Uterus (tissue), 2 donors: ENCODE measurements at regions not wholly inside any gene's neighbourhood (a gene's known extent, or its start where the extent isn't known, plus 50 kb on each side); places are given as distances from the start of the nearest gene placed in this dataset.

ENCODE experiments used
- POLR2A ChIP-seq, 2 donors: fragments of 450-650 bp; IDR thresholded peaks; one replicate each; pipeline ENCODE4 v1.6.1; 2016; ENCODE audit warnings: antibody characterized with exemption in 2 of 2, mild to moderate bottlenecking in 1 of 2, moderate library complexity in 1 of 2
- TF ChIP-seq, protein P1 (sequence below), 4 experiments: fragments of 200-600 bp in 2 of 4; fragments of 450-650 bp in 2 of 4; sonication (generic) in 2 of 4; IDR thresholded peaks; one replicate each; pipeline ENCODE4 v1.5.1; 2016 to 2019; ENCODE audit warnings: antibody characterized with exemption in 4 of 4, mild to moderate bottlenecking in 2 of 4, moderate library complexity in 1 of 4

DNA sequence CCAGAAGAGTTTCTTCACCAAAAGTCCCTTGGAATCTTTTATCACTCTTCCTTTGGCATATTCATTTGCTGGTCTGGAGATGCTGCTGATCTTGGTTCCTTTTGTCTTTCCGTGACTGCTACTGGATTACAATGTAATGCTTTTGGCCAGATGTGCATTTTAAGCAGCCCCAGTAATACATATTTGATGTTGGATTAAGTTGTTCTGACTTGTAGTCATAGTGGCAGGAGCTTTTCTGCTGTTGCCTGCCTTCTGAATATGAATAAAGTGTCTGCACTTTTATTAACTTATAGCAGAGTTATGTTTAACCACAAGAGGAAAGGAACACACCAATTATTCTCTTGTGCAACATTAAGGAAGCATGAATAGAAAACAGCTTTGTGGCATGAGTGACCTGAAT is 360.0 kb upstream of the DDI1 start:
- TF ChIP-seq, protein P1, sequence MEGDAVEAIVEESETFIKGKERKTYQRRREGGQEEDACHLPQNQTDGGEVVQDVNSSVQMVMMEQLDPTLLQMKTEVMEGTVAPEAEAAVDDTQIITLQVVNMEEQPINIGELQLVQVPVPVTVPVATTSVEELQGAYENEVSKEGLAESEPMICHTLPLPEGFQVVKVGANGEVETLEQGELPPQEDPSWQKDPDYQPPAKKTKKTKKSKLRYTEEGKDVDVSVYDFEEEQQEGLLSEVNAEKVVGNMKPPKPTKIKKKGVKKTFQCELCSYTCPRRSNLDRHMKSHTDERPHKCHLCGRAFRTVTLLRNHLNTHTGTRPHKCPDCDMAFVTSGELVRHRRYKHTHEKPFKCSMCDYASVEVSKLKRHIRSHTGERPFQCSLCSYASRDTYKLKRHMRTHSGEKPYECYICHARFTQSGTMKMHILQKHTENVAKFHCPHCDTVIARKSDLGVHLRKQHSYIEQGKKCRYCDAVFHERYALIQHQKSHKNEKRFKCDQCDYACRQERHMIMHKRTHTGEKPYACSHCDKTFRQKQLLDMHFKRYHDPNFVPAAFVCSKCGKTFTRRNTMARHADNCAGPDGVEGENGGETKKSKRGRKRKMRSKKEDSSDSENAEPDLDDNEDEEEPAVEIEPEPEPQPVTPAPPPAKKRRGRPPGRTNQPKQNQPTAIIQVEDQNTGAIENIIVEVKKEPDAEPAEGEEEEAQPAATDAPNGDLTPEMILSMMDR (IDR thresholded peaks at IDR 0.05): no peak
- TF ChIP-seq POLR2A (IDR thresholded peaks at IDR 0.05): no peak
